HG03439 (cell line): ENCODE measurements at regions not wholly inside any gene's neighbourhood (a gene's known extent, or its start where the extent isn't known, plus 50 kb on each side); places are given as distances from the start of the nearest gene placed in this dataset.
"Not testable (repeated sequence)": the region's sequence is repeated elsewhere in the genome, so short reads cannot be mapped to it uniquely, and the experiment has no call there.

ENCODE experiments used
- ATAC-seq: cut with Tn5 transposase; IDR thresholded peaks from one replicate; pipeline ENCODE4 v1.9.1; 2021; ENCODE audit warnings: mild to moderate bottlenecking, moderate library complexity; ENCODE audit not compliant: unreplicated experiment

DNA sequence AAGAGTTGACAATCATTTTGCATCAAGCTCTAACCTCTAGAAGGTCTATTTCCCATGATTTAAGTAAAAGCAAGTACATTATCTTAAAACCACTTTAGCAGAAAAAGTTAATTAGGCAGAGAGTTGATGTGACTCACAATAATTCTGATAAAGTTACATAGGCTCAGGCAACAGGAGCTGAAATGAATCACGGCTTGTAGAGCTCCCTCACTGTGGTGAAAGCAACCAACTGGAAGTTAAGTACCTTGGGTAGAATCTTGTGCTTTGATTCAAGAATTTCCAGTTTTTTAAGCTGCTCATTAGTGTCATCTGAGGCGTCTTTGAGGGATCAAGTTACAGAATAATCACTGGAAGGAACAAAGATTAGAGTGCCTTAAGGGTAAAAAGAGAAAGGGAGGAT is 68.9 kb upstream of the NFE2L3 start:
- ATAC-seq, result no peak

DNA sequence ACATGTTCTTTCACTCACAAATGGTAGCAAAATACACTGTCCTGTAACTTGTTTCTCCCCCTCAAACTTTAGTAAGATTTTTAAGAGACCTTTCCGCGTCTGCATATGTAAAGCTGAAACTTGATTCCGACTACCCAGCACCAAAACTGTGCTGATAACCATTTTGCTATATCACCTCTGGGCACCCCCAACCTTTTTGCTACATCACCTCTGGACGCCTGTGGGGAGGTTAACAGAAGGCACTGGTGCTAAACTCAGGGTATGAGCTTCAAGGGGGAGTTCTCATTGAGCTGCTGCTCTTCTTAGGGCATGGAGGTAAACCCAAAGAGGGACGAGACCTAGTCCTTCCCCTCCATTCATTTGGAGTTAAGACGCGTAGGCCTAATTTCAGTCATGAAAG is 67.6 kb upstream of the NFE2L3 start:
- no peak for ATAC-seq

DNA sequence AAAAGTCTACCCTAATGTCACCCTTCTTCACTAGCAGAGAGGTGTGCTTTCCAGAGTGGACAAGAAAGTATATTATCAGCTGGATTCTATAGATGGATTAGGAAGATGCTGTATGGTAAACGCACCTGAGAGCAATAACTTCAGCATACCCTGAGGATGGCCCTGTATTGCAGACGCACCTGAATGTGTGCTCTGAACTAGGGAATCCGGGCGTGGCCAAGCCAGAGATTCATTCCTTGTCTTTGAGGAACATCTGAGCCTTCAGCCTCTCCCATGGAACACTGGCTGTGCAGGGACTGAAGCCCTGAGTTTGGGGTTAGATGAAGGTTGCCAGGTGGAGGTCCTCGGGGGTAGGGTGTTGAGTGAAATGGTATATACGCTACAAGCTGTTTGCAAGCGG is 66.2 kb upstream of the NFE2L3 start:
- no peak for ATAC-seq

DNA sequence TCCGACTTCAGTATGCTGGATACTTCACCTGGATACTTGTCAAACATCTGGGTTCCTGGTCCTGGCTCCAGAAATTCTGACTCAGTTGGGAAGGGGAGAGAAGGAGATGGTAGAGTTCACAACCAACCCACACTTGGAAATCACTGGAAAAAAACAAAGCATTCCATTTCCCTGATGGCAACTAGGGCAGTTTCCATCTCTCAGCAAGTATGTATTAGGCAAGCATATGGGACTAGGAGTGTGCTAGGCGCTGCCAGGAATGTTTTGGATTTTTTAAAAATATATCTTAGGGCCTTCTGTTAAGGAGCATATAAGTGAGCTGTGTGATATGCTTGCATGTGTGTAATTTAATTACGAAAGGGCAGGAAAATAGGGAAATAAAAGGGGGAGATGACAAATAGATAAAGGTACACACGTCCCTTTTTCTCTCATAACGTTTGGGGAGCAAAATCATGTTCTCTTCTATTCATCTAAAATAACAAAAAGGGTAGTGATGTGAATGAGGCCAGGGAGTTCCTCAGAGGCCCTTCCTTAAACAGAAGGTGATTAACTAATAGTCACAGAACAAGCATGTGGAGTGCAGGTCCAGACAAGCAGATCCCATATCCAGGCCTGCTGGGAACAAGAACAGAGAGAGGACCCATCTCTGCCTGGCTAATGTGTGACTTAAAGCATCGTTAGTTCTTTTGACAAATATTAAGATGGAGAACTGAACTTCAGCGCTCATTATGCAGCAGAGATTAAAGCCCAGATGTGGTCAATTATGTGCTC is 64.5 kb upstream of the NFE2L3 start:
- no peak for ATAC-seq

DNA sequence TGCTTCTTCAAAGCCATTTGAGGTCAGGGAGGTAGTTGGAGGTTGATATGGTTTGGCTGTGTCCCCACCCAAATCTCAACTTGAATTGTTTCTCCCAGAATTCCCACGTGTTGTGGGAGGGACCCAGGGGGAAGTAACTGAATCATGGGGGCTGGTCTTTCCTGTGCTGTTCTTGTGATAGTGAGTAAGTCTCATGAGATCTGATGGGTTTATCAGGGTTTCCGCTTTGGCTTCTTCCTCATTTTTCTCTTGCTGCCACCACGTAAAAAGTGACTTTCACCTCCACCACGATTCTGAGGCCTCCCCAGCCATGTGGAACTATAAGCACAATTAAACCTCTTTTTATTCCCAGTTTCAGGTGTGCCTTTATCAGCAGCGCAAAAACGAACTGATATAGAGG is 62.5 kb upstream of the NFE2L3 start:
- not testable (repeated sequence) for ATAC-seq

DNA sequence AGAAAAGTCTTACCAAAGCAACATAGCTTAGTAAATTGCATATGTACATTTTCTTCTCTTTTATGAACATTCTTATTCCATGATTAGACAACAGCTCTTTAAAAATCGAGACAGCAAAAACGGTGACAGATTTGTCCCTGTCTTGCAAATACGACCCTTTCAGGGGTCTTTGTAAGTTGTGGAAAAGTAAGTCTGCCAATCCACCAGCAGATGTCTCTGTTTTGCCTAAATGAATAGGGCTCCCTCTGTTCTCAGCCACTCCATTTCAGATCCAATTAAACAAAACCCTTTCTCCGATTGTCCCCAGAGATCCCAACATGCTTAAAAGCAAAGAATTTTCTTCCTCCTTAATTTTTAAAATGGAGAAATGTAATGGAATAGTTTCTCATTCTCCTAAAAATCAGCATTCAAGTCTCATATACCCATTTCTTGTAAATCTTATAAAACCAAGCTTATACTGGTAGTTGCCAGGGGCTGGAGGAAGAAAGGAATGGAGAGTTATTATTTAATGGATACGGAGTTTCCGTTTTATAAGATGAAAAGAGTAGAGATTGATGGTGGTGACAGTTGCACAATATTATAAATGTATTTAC is 61.0 kb upstream of the NFE2L3 start:
- ATAC-seq, result no peak

DNA sequence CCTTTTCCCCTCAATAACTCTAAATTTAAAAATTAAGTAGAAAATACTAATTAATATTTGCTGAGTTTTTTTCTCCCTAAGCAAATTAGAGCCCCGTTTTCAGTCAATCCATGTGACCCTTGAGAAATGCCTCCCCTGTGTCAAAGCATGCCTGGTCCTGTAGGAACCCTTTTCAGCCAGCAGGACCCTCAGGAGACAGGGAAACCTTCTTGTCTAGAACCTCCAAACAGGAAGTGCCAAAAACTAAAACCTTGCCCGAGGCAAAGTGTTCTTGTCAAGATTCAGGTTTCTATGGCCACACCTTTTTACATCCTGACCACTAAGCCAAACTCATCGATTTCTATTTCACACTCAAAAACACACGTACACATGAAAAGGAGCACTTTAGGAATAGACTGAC is 60.1 kb upstream of the NFE2L3 start:
- ATAC-seq, result no peak

DNA sequence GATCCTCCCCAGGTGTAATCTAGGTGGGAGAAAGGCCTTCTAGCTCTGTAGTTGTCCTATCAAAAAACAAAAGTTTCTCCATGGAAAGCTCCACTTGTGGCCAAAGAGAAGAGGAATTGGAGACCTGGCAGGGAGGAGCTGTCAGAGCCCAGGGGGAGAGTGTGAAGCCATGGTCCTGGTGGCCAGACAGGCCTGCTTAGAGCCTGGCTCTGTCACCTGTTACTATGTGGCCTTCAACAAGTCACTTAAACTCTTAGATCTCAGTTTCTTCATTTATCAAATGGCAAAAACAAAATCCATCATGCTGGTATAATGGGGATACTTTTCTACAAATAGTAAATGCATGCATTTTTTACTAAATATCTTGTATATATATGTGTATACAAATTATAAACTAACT is 59.0 kb upstream of the NFE2L3 start:
- ATAC-seq, result no peak

DNA sequence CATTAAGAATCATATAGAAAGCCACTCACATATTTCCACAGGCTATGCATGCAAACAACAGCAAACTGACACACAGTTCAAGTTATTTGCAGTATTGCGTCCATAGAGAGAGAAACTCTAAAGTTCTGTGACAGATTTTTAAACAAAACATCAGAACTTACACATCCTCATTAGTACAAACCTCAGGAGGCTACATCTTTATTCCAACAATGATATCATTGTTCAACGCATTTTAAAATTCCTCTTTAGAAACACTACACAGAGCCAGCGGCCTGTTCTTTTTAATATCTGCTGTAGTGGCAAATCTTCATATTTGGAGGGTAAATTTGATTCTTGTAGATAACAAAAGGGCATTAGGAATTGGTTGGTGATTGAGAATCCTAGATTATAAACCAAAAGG is 55.9 kb upstream of the NFE2L3 start:
- ATAC-seq, result no peak

DNA sequence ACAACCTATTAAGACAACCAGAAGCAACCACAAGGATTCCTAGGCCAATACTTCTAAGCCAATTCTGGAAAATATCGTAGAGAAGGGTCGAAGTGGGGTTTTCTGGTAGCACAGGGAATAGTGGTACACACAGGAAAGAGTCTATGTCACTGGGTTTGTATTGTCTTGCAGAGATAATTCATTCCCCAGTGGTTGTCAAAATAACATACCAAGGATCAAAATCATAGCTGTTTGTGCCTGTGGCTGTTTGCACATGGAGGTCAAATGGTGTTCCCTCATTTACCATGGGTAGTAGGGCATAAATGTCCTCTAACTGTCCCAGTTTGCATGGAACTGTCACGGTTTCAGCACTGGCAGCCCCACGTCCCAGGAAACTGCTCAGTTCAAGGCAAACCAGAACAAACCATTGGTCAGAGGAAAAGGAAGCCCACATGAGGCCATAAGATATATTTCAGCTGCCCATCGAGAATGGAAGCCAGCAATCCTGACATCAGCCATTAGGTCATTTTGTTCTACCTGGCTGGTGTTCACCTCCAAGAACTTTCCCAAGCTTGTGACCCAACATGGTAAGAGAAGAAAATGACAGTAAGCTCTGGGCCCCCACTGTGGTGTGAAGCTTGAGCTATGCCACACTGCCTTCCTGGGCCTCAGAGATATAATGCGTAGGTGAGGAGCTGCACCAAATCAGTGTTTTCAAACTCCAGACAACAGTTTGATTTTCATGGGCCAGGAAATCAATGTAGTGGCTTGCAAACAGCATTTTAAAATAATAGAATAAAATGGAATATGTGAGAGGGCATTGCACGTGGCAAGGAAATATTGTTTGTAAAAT is 53.9 kb upstream of the NFE2L3 start:
- ATAC-seq, result no peak

DNA sequence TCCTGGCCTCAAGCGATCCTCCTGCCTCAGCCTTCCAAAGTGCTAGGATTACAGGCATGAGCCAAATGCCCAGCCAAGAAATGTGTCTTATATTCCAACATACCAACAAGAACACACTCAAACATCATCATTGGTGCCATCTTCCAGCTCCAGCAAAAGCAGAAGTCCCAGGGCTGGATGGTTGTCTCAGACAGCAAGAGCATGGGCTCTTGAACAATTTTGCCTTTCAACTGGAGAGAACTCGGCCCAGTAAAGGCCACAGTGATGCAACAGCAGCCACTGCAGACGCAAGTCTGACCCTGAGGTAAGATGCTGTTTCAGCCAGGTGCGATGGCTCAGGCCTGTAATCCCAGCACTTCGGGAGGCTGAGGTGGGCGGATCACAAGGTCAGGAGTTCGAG is 52.8 kb upstream of the NFE2L3 start:
- no peak for ATAC-seq

DNA sequence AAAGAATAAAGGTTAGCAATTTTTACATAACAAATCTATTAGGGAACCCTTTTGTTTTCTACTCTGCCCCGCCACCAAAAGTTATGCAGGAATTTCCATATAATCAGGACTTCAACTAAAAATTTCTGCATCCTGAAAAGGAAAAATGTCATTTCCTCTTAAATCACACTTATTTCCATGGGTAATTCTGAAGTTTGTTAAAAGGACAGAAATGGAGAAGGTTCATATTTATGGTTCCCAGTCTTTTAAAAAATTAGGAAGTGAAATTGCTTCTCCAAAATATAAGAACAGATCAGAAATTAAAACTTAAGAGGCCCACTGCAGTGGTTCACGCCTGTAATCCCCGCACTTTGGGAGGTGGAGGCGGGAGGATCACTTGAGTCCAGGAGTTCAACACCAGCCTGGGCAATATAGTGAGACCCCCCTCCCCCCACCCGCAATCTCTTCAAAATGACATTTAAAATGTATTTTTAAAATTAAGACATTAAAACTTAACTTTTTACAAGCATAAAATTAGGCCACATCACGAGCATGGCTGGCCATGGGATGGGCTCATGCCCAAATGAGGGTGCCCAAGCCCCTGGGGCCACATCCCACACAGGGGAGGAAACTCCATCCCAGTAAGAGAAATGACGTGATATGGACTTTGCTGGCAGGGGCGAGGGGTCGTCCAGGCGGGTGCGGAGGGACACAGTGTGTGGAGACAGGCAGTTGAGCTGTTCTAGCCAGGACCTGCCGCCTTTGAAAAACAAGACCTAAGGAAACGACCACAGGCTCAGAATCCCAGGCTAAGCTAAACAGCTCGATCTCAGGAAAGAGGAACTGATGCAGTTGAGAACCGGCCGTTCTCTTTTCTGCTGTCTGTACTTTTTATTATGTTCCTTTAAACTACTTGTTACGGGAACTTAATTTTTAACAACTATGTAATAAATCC is 51.3 kb upstream of the NFE2L3 start:
- no peak for ATAC-seq

DNA sequence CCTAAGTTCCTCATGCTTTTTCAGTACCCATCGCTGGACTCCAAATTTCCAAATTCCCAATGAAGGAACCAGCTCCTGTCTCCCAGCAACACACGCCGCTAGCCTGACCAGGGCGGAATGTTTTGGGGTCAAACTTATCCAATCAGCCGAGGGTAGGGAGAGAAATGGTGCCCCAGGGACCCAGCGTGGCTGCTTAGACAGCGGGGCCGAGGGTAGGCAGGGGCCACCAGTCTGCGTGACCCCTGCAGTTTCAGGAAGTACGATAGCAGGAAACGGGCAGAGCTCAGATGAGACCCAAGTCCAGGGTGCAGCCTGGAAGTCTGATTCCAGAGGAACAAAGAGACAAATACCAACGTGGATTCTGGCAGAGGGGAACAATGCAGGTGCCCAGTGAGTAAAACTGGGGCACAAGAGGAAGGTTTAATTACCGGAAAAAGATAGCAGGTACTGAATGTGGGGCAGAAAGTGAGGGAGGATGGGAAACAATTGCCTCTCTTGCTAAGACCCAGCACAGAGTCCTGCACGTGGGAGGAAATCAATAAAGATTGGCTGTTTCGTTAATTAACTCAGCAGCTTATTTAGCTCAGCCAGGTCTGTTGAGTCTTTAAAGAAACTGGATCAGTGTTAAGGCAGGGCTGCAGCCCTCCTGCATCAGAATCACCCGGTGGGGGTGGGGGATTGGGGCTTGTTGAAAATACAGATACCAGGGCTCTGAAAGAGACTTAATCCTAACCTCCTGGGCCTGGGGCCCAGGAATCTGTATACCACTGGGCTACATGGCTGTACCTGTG is 50.4 kb upstream of the NFE2L3 start:
- ATAC-seq, result no peak

DNA sequence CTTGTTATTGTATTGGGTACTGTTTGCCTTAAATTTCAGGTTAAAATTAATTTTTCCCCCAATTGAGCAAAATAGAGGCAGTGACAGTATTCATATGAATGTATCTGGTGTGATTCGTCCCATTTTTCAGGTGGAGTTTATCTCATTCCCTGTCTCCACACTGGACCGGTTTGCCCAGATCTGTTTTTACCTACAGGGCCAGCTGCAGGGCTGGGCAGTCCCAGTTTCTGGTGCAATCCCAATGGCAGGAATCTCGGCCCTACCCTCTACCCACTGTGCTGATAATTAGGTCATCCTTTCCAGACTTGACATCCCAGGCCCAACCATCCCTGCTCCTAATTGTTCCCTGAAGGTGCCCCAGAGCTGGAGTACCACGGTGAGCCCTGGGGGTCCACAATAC is 49.8 kb upstream of the NFE2L3 start:
- no peak for ATAC-seq
